Left hindlimb (tissue), 1 donor: ENCODE measurements at regions not wholly inside any gene's neighbourhood (a gene's known extent, or its start where the extent isn't known, plus 50 kb on each side); places are given as distances from the start of the nearest gene placed in this dataset.
"Not testable (repeated sequence)": the region's sequence is repeated elsewhere in the genome, so short reads cannot be mapped to it uniquely, and the experiment has no call there.

Source experiments
- DNase-seq: peaks from one replicate; pipeline ENCODE4 v3.0.0-alpha.2; 2018

DNA sequence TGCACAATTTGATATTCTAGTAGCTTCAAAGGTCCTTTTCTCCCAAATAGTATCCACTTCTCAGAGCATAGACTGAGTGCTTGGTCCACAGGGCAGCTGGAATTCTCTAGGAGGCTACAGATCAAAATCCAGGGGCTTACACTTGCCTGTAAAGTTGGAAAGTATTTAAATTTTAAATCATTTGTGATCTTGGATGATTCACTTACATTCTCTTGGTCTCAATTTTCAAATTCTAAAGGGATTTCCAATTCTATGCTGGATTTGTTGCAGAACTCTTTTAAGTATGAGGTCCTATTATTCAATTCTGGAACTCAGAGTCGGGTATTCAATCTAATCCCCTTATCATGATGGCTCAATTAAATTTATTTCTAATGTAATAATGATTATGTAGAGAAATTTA lies 492.3 kb downstream of the NYAP2 start:
- DNase-seq: no peak

DNA sequence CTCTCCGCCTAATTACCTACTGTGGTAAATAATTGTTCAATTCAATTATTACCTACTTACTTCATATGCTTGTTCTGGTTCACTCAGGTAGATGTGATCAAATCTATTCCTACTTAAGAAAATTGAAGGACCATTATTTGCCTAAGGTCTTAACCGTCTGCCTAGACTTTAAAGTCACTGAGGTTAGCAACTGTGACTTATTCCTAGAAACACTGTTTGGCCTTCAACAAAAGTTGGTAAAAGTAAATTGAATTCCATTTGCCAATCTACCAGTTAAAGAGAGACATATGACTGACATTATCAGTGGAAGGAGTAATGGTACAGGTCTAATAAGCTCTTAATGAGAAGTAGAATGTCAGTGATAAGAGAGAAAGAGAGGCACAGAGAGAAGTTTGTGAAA lies 491.5 kb downstream of the NYAP2 start:
- DNase-seq: no peak

DNA sequence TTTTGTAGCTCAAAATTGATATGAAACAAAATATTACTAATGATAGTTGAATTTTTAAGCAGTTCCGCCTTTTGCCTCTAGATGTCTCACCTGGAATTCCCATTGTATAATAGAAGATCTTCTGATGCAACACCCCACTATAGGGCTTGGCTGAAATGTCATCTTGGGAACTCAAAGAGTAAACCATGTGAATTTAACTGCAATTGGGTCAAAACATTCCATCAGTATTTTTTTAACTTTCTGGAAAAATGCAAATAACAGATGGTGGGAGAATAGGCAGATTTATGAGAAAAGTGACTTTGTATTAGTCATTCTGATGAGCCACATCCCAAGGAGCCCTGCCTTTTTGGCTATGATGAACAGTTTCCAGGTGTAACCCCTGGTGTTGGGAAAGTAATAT lies 489.9 kb downstream of the NYAP2 start:
- DNase-seq: no peak

DNA sequence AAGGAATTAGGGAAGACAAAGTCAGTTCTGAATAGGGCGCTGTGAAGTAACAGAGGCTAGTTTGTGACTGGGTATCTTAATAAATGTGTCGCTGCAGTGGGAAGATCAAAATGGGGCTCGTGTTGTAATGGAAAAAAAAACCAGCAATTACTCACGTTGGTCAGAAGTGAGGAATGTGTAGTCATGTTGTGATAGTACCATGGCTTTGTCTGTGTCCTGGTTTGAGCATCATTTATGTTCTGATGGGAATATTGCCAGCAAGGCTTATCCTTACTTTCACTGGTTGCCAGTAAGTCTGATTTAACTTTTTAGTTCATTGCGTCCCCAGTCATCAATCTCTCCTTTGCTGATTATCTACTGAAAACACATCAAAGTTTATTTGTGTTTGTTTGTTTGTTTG lies 467.6 kb downstream of the NYAP2 start:
- DNase-seq: no peak

DNA sequence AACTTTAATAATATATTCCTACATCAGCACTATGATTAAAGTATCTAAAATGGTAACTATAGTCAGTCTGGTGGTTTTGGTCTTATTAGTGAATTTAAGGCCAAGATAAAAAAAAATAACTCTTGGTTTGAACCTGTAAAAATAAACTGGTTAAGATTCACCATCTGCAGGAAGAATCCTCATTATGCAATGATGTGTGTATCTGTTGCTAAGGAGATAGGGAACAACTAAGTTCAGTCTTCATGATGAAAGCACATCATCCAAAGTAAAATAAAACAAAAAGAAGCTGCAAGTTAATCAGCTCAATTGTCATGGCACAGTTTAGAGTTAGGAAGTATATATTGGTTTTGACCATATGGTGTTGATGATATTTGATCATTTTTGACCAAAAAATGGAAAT lies 466.0 kb downstream of the NYAP2 start:
- DNase-seq: no peak

DNA sequence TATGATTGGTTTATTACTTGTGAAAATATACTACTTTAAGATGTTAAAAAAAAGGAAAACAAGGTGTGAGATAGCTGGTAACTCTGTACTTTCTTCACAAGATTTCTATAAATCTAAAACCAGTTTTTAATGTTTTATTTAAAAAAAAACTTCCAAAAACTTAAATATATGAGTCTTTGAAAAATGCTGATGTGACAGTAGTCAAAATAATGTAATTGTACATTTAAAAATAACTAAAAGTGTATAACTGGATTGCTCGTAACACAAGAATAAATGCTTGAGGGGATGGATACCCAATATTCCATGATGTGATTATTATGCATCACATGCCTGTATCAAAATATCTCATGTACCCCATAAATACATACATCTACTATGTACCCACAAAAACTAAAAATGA lies 464.9 kb downstream of the NYAP2 start:
- no peak for DNase-seq

DNA sequence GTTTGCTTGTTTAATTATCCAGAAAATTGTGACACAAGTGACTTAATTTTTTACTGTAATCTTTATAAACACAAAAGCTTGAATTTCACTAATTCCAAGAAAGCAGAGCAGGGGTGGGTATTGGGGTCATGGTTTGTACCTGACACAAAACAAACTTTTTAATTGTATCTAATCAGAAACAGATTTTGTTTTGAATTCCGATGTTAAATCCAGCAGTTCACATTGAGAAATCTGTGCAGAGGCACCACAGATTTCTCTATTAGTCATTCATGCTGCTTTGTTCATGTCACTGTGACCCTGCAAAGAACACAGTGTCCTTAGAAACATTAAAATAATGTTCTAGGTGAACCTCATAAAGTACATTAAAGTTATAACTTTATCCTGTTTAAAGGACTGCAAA lies 443.4 kb downstream of the NYAP2 start:
- no peak for DNase-seq

DNA sequence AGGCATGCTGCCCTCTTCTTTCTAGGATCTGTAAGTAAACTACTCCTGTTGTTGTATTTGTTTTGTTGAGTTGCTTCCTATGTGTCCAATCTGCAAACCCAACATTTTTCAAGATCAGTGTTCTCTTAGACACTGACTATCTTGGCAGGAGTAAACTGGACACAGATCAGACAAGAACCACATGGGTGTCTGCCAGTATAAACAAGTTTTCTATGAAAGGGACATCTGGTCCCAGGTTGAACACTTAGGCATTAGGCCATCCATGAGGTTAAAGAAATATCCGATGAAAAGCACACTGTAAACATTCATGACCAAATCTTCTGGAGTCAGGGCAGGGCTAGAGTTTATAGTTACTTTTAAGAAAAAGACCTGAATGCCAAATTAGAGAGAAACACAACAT lies 441.8 kb downstream of the NYAP2 start:
- no peak for DNase-seq

DNA sequence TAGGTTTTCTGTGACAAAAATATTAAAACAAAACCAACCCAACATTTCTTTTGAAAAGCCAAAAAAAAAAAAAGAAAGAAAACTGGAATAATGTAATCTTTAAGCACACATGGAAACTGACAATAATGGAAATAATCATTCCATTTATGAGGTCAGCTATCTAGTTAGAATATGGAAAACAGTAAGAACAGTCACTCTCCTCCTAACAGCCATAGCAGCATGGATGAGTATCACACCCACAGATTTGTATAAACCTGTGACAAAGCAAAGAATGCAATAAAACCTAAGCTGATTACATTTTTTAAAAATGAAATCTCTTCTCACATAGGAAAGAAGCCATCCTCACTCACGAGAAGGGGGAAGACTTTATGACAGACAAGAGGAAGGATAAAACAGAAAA lies 437.8 kb downstream of the NYAP2 start:
- DNase-seq: no peak

DNA sequence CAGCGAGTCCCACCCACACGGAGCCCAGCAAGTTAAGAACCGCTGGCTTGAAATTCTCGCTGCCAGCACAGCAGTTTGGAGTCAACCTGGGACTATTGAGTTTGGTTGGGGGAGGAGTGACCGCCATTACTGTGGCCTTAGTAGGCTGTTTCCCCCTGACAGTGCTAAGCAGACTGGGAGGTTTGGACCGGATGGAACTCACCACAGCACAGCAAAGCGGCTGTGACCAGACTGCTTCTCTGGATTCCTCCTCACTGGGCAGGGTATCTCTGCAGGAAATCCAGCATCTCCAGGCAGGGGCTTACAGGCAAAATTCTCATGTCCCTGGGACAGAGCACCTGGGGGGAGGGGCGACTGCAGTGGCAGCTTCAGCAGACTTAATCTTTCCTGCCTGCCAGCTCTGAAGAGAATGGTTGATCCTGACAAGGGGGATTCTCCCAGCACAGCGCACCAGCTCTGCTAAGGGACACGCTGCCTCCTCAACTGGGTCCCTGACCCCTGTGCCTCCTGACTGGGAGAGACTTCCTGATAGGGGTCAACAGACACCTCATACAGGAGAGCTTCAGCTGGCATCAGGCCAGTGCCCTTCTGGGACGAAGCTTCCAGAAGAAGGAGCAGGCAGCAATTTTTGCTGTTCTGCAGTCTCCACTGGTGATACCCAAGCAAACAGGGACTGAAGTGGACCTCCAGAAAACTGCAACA lies 425.4 kb downstream of the NYAP2 start:
- no peak for DNase-seq

DNA sequence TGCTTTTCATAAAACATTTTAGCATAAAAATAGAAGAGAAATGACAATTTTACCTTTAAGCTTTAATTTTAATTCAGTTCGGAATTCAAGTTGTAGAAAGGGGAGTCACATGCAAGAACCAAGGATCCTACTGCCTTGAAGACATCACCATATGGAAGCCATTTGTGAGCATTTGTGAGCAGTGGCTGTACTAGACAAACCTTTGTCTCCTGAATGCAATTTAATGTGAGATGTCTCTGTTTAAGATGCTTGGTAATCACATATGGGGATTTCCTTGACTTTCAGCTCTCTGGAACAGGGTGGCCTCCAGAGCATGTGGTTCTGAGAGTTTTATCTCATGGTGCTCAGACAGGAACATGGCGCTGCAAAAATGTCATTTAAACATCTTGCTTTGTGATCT lies 421.8 kb downstream of the NYAP2 start:
- no peak for DNase-seq

DNA sequence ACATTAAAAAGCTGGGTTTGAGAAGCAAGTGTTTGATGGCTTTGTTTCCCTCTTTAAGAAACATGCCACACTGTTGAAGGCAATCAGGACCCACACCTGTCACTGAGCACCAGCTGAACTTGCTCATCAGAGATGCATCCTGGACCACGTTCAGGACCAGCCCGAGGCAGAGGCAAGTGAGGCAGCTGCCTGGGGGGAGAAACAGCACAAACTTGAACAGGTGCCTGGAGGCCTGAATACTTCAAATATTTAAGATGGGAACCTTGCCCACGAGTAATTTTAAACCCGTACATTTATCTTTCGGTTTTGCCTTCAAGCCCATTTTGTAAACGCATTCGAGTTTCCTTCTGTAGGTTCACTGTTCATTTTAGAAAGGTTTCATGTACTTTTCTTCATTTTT lies 421.3 kb downstream of the NYAP2 start:
- DNase-seq: peak; percentile 48

DNA sequence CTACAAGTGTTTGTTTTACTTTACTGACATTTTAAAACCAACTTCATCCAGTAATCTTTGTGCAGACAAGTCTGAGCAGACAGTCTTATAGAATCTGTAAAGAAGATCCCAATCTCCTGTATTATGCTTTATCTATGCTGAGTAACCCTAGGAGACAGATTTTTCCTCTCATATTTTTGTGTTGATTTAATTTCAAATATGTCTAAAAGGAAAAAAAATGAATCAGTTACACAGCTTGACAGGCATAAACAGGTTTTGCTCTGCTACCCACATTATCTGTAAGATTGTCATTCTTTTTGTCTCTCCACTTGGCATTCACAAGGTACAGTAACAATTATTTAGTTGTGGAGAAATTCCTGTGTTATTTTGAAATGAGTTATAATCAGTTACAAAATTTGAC lies 415.0 kb downstream of the NYAP2 start:
- no peak for DNase-seq

DNA sequence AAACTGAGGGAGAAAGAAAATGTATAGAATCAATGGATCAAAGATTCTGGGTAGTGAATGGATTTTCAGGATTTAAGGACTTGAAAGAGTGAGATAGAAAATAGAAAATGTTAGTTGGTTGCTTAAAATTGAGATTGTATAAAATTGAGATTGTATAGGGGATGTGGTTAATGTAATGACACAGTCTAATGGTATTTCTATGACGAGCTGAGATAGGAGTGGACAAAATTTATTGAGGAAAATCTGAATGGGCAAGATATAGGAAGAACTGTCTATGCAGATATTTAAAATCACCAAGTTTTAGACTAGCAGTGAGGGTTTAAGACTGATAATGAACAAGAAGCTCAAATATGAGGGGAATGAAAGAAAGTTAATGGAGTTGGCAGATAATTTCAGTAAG lies 406.6 kb downstream of the NYAP2 start:
- DNase-seq: no peak

DNA sequence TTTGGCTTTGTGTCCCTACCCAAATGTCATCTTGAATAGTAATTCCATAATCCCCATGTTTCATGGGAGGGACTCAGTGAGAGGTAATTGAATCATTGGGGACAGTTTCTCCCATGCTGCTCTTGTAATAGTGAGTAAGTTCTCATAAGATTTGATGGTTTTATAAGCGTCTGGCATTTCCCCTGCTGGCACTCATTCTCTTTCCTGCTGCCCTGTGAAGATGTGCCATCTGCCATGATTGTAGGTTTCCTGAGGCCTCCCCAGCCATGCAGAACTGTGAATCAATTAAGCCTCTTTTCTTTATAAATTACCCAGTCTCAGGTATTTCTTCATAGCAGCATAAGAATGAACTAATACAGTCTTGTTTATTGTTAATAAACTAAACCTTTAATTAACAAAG lies 402.6 kb downstream of the NYAP2 start:
- DNase-seq: not testable (repeated sequence)

DNA sequence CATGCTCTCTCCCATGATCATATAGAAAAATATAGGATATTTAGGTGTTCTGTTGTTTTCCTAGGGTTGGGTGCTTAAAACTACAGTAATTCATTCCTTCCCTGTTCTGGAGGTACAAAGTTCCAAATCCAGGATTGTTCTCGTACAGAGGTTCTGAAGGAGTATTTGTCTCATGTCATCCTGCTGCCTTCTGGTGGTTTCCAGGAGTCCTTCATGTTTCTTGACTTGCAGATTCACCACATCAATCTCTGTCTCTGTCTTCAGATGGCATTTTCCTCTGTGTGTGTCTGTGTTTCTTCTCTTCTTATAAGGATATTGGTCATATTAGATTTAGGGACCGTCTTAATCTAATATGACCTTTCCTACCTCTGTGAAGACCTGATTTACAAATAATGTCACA lies 397.9 kb downstream of the NYAP2 start:
- DNase-seq: no peak

DNA sequence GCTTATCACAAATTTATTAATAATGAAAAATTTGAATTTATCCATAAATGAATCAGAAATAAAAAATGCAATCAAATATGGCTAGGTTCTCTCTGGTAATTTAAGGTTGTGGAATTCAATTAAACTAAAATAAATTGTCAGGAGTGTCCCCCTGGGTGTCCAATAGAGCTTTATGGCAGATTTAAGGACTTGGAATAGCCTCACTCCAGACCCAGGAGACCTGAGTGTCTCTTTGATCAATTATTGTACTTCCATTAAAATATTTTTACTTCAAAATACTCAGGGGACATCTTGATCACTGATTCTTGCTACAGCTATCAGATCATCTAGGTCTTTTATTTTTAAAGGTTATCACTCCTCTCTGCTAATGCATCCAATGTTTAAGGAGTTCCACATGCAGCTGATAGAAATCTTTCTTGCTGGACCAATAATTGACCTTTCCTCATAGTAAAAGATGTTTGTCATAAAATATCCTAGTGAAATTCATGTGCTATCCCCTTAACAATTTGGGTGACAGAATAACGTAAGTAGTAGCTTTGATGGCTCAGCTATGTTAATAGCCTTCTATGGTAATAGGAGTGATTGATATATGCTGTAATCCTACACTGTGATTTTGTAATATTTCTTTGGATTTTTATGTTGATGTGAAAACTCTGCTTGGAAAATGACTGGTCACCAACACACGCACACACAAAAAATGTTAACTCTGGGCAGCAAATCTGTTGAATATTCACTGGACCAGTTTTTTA lies 395.3 kb downstream of the NYAP2 start:
- DNase-seq: no peak

DNA sequence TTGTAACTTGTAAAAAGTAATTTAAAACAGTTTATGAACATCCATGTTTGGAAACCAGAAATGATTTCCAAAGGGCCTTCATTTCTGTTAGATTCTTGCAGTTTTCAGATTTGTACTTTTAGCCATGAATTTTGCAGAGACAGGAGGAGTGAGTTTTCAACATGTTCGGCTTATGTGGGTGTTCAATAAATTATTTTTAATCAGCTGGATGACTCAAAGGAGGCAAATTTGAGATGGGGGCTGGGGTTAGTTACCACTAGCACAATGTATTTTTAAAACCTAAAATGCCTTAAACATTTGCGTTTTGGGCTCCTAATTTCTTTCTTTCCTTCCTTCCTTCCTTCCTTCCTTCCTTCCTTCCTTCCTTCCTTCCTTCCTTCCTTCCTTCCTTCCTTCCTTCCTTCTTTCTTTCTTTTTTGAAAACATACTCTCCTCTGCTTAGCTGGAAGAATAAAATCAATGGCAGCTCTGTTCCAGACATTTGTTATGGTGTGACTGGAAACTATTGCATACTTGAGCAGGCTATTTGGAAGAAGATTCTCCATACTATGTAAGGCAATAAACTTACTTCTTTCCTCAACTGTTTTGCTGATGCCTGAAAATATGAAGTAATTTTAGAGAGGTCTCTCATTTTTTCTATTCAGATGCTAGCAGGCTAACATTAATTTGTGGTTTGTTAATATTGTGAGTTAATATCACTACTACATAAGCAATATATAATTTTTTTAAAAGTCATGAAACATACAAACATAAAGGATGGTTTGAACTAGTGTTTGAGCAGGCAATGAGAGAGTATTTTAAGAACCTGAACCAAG lies 394.4 kb downstream of the NYAP2 start:
- no peak for DNase-seq

DNA sequence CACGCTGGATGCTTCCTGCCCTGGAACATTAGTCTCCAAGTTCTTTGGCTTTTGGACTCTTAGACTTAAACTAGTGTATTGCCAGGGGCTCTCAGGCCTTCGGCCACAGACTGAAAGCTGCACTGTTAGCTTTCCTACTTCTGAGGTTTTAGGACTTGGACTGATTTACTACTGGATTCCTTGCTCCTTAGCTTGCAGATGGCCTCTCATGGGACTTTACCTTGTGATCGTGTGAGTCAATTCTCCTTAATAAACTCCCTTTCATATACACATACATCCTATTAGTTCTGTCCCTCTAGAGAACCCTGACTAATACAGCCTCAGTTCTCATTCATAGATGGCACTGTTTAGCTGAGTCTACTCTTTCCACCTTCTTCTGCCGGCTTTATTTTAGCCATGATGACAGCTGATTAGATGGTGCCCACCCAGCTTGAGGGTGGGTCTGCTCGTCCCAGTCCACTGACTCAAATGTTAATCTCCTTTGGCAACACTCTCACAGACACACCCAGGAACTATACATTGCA lies 389.1 kb downstream of the NYAP2 start:
- no peak for DNase-seq

DNA sequence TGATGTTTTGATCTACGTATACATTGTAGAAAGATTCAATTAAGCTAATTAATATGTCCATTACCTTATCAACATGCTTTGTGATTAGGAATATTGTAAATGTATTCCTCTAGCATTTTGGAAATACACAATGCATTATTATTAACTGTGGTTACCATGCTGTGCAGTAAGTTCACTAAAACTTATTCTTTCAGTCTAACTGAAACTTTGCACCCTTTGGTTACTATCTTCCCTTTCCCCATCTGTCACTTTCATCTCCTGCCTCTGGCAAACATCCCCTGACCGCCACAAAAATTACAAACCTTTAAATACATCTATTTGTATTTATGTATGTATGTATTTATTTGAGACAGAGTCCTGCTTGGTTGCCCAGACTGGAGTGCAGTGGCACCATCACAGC lies 388.0 kb downstream of the NYAP2 start:
- no peak for DNase-seq

DNA sequence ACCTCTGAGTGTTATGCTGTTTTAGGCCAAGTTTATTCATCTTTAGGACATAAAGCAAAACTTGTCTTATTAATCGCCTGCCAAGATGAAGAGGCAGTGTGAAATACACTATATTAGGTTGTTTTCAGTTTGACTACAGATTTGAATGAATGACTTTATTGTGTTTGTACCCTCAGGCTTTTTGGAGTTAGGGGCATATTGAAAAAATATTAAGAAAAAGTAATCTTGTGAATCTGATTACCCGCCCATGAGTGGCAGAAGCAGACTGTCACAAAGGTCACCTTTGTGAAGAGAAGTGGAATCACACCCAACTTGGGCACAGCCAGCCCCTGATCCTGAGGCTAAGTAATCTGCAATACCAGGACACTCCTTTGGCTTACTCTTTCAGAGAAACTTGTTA lies 382.5 kb downstream of the NYAP2 start:
- DNase-seq: no peak

DNA sequence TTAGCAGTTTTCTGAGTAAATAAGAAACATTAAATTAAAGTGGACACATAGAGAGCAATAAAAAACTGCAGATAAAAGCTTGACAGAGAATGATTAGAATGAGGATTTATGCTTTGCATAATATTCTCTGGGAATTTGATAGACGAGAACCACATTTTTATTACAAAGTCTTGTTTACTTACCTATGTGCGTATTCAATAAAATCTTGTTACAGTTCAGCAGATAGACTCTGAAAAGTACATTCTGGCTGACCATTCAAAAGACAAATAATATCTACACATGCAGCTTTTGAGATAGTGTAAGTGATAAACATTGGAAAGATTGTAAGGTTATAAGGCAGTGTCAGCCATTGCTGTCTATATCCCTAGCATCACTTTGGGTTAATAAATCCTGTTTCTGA lies 381.6 kb downstream of the NYAP2 start:
- DNase-seq: no peak

DNA sequence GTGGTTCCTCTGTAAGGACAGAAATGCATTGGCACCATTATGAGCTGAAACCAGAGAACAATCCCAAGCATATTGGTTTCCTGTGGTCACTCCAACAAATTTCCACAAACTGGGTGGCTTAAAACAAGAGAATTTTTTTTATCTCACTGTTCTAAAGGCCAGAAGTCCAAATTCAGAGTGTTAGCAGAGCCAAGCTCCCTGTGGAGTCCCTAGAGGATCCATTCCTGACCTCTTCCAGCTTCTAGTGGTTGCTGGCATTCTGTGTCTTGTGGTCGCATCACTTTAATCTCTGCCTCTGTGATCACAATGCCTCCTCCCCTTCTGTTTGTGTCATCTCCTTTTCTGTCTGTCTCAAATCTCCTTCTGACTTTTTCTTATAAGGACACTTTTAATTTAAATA lies 380.3 kb downstream of the NYAP2 start:
- peak; percentile 39 for DNase-seq

DNA sequence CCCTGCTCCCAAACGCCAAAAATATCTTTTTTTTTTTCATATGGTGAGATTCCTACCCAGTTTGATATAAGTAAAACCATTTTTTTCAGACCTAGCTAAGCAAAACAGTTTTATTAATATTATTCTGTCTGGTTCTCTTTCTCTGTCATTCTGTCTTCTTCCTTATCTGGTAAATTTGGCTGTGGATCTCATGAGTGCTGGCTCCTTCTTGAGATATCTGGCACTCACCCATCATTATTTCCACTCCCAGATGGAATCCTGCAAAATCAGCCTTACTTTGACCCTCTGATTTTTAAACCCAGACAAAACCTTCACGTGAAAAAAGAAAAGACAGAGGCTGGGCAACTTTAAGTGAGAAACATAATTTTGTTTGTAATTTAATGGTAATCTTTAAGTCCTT lies 373.6 kb downstream of the NYAP2 start:
- no peak for DNase-seq
